ENCODE measurements at regions not wholly inside any gene's neighbourhood (a gene's known extent, or its start where the extent isn't known, plus 50 kb on each side); places are given as distances from the start of the nearest gene placed in this dataset.

GRCh38 chr1:227417756-227418480 is 99.6 kb upstream of the CDC42BPA start:
- Histone ChIP-seq H3F3A (ENCODE audit: low read depth) (no peaks in the 10 kb centered on the region), H4K20me1 (ENCODE audit: insufficient read depth, low read length, poor library complexity, severe bottlenecking) (no peaks in the 10 kb centered on the region), H3K4me2 (ENCODE audit: low read depth, low read length, poor library complexity, severe bottlenecking) (no peak overlapping the region), H3K9ac (ENCODE audit: low read depth, low read length, poor library complexity, severe bottlenecking) (no peak overlapping the region), H3K27me3 (ENCODE audit: insufficient read depth, low read length, poor library complexity, severe bottlenecking) (no peaks in the 10 kb centered on the region), H3K36me3 (ENCODE audit: insufficient read depth, low read length) (no peaks in the 10 kb centered on the region), H2AFZ (ENCODE audit: low read length) (no peak overlapping the region), H3K4me1 (ENCODE audit: insufficient read depth, low read length, poor library complexity, severe bottlenecking) (no peaks in the 10 kb centered on the region), H3K9me3 (ENCODE audit: insufficient read depth, low read depth, low read length) (no peaks in the 10 kb centered on the region), H3K79me2 (ENCODE audit: insufficient read depth, low read length) (no peaks in the 10 kb centered on the region), H3K4me3 (ENCODE audit: low read length, poor library complexity, severe bottlenecking) (no peak overlapping the region), H3K9me2 (replicated peaks; ENCODE audit: low read depth, low read length) (no peaks in the 10 kb centered on the region)
- TF ChIP-seq EZH2phosphoT487 (IDR thresholded peaks at IDR 0.05; ENCODE audit: borderline replicate concordance) = no peak
- TF ChIP-seq CTCF (conservative IDR thresholded peaks at IDR 0.05; ENCODE audit: low read length) = no peak

GRCh38 chr1:227416156-227416830 is 98.0 kb upstream of the CDC42BPA start:
- no peak overlapping the region for H3K9ac ChIP-seq (ENCODE audit: low read depth, low read length, poor library complexity, severe bottlenecking)
- H3K9me2 ChIP-seq (replicated peaks; ENCODE audit: low read depth, low read length) = no peaks in the 10 kb centered on the region
- H3K4me3 ChIP-seq (ENCODE audit: low read length, poor library complexity, severe bottlenecking) = no peak overlapping the region
- no peaks in the 10 kb centered on the region for H3F3A ChIP-seq (ENCODE audit: low read depth)
- no peaks in the 10 kb centered on the region for H3K36me3 ChIP-seq (ENCODE audit: insufficient read depth, low read length)
- no peak overlapping the region for H3K4me2 ChIP-seq (ENCODE audit: low read depth, low read length, poor library complexity, severe bottlenecking)
- TF ChIP-seq EZH2phosphoT487 (IDR thresholded peaks at IDR 0.05; ENCODE audit: borderline replicate concordance) = no peak
- no peak for TF ChIP-seq CTCF (conservative IDR thresholded peaks at IDR 0.05; ENCODE audit: low read length)
- no peaks in the 10 kb centered on the region for H3K4me1 ChIP-seq (ENCODE audit: insufficient read depth, low read length, poor library complexity, severe bottlenecking)
- no peaks in the 10 kb centered on the region for H3K27me3 ChIP-seq (ENCODE audit: insufficient read depth, low read length, poor library complexity, severe bottlenecking)
- H4K20me1 ChIP-seq (ENCODE audit: insufficient read depth, low read length, poor library complexity, severe bottlenecking) = no peaks in the 10 kb centered on the region
- H3K9me3 ChIP-seq (ENCODE audit: insufficient read depth, low read depth, low read length) = no peaks in the 10 kb centered on the region
- H2AFZ ChIP-seq (ENCODE audit: low read length) = no peak overlapping the region
- H3K79me2 ChIP-seq (ENCODE audit: insufficient read depth, low read length) = no peaks in the 10 kb centered on the region

- H3F3A ChIP-seq (ENCODE audit: low read depth) = no peaks in the 10 kb centered on the region
- H3K4me1 ChIP-seq (ENCODE audit: insufficient read depth, low read length, poor library complexity, severe bottlenecking) = no peaks in the 10 kb centered on the region
- no peak overlapping the region for H3K9ac ChIP-seq (ENCODE audit: low read depth, low read length, poor library complexity, severe bottlenecking)
- no peaks in the 10 kb centered on the region for H3K36me3 ChIP-seq (ENCODE audit: insufficient read depth, low read length)
- no peak overlapping the region for H3K4me3 ChIP-seq (ENCODE audit: low read length, poor library complexity, severe bottlenecking)
- H3K27me3 ChIP-seq (ENCODE audit: insufficient read depth, low read length, poor library complexity, severe bottlenecking) = no peaks in the 10 kb centered on the region
- H4K20me1 ChIP-seq (ENCODE audit: insufficient read depth, low read length, poor library complexity, severe bottlenecking) = no peaks in the 10 kb centered on the region
- no peaks in the 10 kb centered on the region for H3K9me3 ChIP-seq (ENCODE audit: insufficient read depth, low read depth, low read length)
- no peak overlapping the region for H3K4me2 ChIP-seq (ENCODE audit: low read depth, low read length, poor library complexity, severe bottlenecking)
- no peaks in the 10 kb centered on the region for H3K9me2 ChIP-seq (replicated peaks; ENCODE audit: low read depth, low read length)
- H2AFZ ChIP-seq (ENCODE audit: low read length) = no peak overlapping the region
- no peaks in the 10 kb centered on the region for H3K79me2 ChIP-seq (ENCODE audit: insufficient read depth, low read length)
- TF ChIP-seq CTCF (conservative IDR thresholded peaks at IDR 0.05; ENCODE audit: low read length) (no peak), EZH2phosphoT487 (IDR thresholded peaks at IDR 0.05; ENCODE audit: borderline replicate concordance) (no peak)
These were observed 97.0 kb upstream of the CDC42BPA start for GRCh38 chr1:227415115-227415790.

Measured in Loucy (cell line).